HepG2 (cell line): ENCODE measurements at regions not wholly inside any gene's neighbourhood (a gene's known extent, or its start where the extent isn't known, plus 50 kb on each side); places are given as distances from the start of the nearest gene placed in this dataset.

Experiments
- ARNTL ChIP-seq: sonication (generic); formaldehyde crosslinking; IDR thresholded peaks from 2 replicates; pipeline ENCODE4 v1.4.0; 2020; ENCODE audit warnings: mild to moderate bottlenecking, missing genetic modification reagents
- ATF1 ChIP-seq: IDR thresholded peaks from 2 replicates; pipeline ENCODE4 v1.6.1; 2016; ENCODE audit warnings: mild to moderate bottlenecking, control low read depth
- ERF ChIP-seq: IDR thresholded peaks from 2 replicates; pipeline ENCODE4 v1.6.1; 2018; ENCODE audit warnings: missing biosample characterization, missing genetic modification reagents
- FOXC1 ChIP-seq: sonication (generic); formaldehyde crosslinking; IDR thresholded peaks from 2 replicates; pipeline ENCODE4 v1.8.0; 2022; ENCODE audit warnings: mild to moderate bottlenecking, missing genetic modification reagents, borderline replicate concordance
- HOMEZ ChIP-seq: IDR thresholded peaks from 2 replicates; pipeline ENCODE4 v1.6.1; 2016; ENCODE audit warnings: low read depth
- ISX ChIP-seq: sonication (generic); formaldehyde crosslinking; conservative IDR thresholded peaks from 2 replicates; pipeline ENCODE4 v1.5.0; 2020; ENCODE audit warnings: missing genetic modification reagents
- JUNB ChIP-seq: sonication (generic); formaldehyde crosslinking; IDR thresholded peaks from 2 replicates; pipeline ENCODE4 v1.8.0; 2022; ENCODE audit warnings: missing genetic modification reagents, mild to moderate bottlenecking, borderline replicate concordance
- KAT7 ChIP-seq: IDR thresholded peaks from 2 replicates; pipeline ENCODE4 v1.6.1; 2018; ENCODE audit warnings: borderline replicate concordance, missing compliant biosample characterization
- LBX2 ChIP-seq: sonication (generic); formaldehyde crosslinking; IDR thresholded peaks from 2 replicates; pipeline ENCODE4 v1.5.0; 2020; ENCODE audit warnings: missing genetic modification reagents, mild to moderate bottlenecking, borderline replicate concordance
- MYPOP ChIP-seq: sonication (generic); formaldehyde crosslinking; IDR thresholded peaks from 2 replicates; pipeline ENCODE4 v1.8.1; 2023; ENCODE audit warnings: mild to moderate bottlenecking, moderate library complexity, missing genetic modification reagents
- PHB2 ChIP-seq: fragments of 450-650 bp; IDR thresholded peaks from 2 replicates; pipeline ENCODE4 v1.6.1; 2018; ENCODE audit not compliant: partially characterized antibody
- RNF2 ChIP-seq: fragments of 450-650 bp; conservative IDR thresholded peaks from 2 replicates; pipeline ENCODE4 v1.6.1; 2016; ENCODE audit warnings: low read depth
- SAP130 ChIP-seq: IDR thresholded peaks from 2 replicates; pipeline ENCODE4 v1.6.1; 2016; ENCODE audit warnings: low read depth
- SIN3B ChIP-seq: fragments of 150-350 bp; IDR thresholded peaks from 2 replicates; pipeline ENCODE4 v1.6.1; 2014; ENCODE audit warnings: low read length
- SIX4 ChIP-seq: sonication (generic); formaldehyde crosslinking; IDR thresholded peaks from 2 replicates; pipeline ENCODE4 v1.4.0; 2020; ENCODE audit warnings: missing genetic modification reagents
- SOX5 ChIP-seq: IDR thresholded peaks from 2 replicates; pipeline ENCODE4 v1.6.1; 2016; ENCODE audit warnings: borderline replicate concordance
- TCF7 ChIP-seq: sonication (generic); IDR thresholded peaks from 2 replicates; pipeline ENCODE4 v1.6.1; 2016; ENCODE audit warnings: antibody characterized with exemption, low read depth
- ZBTB1 ChIP-seq: sonication (generic); formaldehyde crosslinking; IDR thresholded peaks from 2 replicates; pipeline ENCODE4 v1.4.0; 2020; ENCODE audit warnings: missing genetic modification reagents, borderline replicate concordance
- ZBTB20 ChIP-seq: sonication (generic); formaldehyde crosslinking; IDR thresholded peaks from 2 replicates; pipeline ENCODE4 v1.8.1; 2023; ENCODE audit warnings: missing genetic modification reagents, low read depth, mild to moderate bottlenecking, borderline replicate concordance
- ZFP41 ChIP-seq: sonication (generic); formaldehyde crosslinking; IDR thresholded peaks from 2 replicates; pipeline ENCODE4 v1.4.0; 2020; ENCODE audit warnings: mild to moderate bottlenecking, missing genetic modification reagents, borderline replicate concordance
- ZNF10 ChIP-seq: sonication (generic); formaldehyde crosslinking; IDR thresholded peaks from 2 replicates; pipeline ENCODE4 v1.4.0; 2020; ENCODE audit warnings: mild to moderate bottlenecking, low read depth, missing genetic modification reagents, borderline replicate concordance
- ZNF224 ChIP-seq: sonication (generic); formaldehyde crosslinking; IDR thresholded peaks from 2 replicates; pipeline ENCODE4 v1.5.0; 2020; ENCODE audit warnings: mild to moderate bottlenecking, missing genetic modification reagents
- ZNF281 ChIP-seq: sonication (generic); formaldehyde crosslinking; IDR thresholded peaks from 2 replicates; pipeline ENCODE4 v1.4.0; 2020; ENCODE audit warnings: missing genetic modification reagents, borderline replicate concordance
- ZNF335 ChIP-seq: sonication (generic); formaldehyde crosslinking; IDR thresholded peaks from 2 replicates; pipeline ENCODE4 v1.4.0; 2020; ENCODE audit warnings: missing genetic modification reagents
- ZNF44 ChIP-seq: sonication (generic); formaldehyde crosslinking; IDR thresholded peaks from 2 replicates; pipeline ENCODE4 v1.5.1; 2020; ENCODE audit warnings: mild to moderate bottlenecking, missing genetic modification reagents
- ZNF562 ChIP-seq: sonication (generic); formaldehyde crosslinking; IDR thresholded peaks from 2 replicates; pipeline ENCODE4 v1.8.0; 2022; ENCODE audit warnings: missing genetic modification reagents, borderline replicate concordance

GRCh38 chr10:78973901-78974616, 94.7 kb upstream of the ZMIZ1 start (continued):
- TF ChIP-seq SIX4 (CRISPR knock-in tag) (peak; percentile 64), ZBTB1 (CRISPR knock-in tag) (no peak), ZNF224 (CRISPR knock-in tag) (no peak), FOXC1 (no peak), KAT7 (CRISPR knock-in tag) (no peak), ISX (no peak), ATF1 (CRISPR knock-in tag) (no peak), ZNF562 (CRISPR knock-in tag) (no peak), ARNTL (no peak; the same call in 1 of the 2 replicates), LBX2 (CRISPR knock-in tag) (no peak), ERF (peak; percentile 70), MYPOP (CRISPR knock-in tag) (no peak), SIN3B (no peak), TCF7 (peak; percentile 35; the same call in 1 of the 2 replicates), RNF2 (no peak), ZNF10 (CRISPR knock-in tag) (no peak), HOMEZ (CRISPR knock-in tag) (peak; percentile 45; the same call in 1 of the 2 replicates), JUNB (CRISPR knock-in tag) (peak; percentile 29; the same call in 1 of the 2 replicates), PHB2 (no peak), ZNF335 (CRISPR knock-in tag) (no peak), ZFP41 (CRISPR knock-in tag) (no peak), ZNF44 (CRISPR knock-in tag) (no peak), ZBTB20 (CRISPR knock-in tag) (no peak), ZNF281 (CRISPR knock-in tag) (peak; percentile 84), SOX5 (CRISPR knock-in tag) (peak; percentile 86; the same call in 1 of the 2 replicates), SAP130 (CRISPR knock-in tag) (peak; percentile 61)
